ENCODE measurements at regions not wholly inside any gene's neighbourhood (a gene's known extent, or its start where the extent isn't known, plus 50 kb on each side); places are given as distances from the start of the nearest gene placed in this dataset.

GRCh38 chr17:34414339-34414738 lies 51.3 kb upstream of the CCL1 start:
- DNase-seq = no peak

DNA sequence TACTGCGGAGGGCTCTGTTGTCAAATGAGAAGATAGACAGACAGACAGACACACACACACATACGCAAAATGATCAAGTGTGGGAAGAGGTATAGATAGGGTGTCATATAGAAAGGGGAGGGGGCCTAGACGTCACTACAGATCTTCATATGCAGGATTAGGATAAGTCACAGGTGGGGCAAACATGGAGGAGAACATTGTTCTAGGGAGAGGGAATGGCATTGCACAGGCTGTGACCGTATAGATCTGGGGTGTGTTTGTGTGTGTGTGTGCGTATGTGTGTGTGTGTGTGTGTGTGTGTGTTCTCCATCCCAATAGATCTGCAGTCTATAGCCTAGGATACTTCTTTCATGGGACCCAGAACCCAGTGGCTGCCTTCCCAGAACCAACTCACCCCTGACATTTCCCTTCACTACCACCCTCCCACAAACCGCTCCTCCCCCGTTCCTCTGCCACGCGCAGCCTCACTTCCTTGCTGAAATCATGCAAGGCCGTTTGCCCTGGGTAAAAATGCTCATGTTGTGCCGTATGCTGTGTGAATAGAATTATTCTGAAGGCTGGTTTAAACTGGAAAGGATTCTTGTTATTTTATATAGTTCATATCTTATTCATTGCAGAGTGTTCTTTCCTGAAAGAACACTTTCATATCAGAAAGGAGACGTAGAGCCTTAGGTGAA lies 50.5 kb upstream of the CCL1 start:
- DNase-seq = no peak

GRCh38 chr17:34412965-34413441 lies 50.0 kb upstream of the CCL1 start:
- DNase-seq = no peak
